IMR-90 (cell line): ENCODE measurements at regions not wholly inside any gene's neighbourhood (a gene's known extent, or its start where the extent isn't known, plus 50 kb on each side); places are given as distances from the start of the nearest gene placed in this dataset.
A peak's percentile ranks its signal among the peaks of the same experiment; 100 is the strongest.

Experiments
- ATAC-seq: fragments of 200-7000 bp; cut with Tn5 transposase; 2 replicates; pipeline ENCODE4 v1.9.1; 2020; ENCODE audit warnings: low read depth, mild to moderate bottlenecking, moderate library complexity
- BruUV-seq: library from RNA; stranded (reverse); fragments of 400-500 nt; replicated peaks from 2 replicates; lab custom pipeline; 2021; lab: Mats Ljungman, UMichigan
- CTCF ChIA-PET: fragments of 300-600 bp; formaldehyde crosslinking; extraction: SDS; loops from one replicate; lab custom pipeline; 2021; ENCODE audit warnings: antibody characterized with exemption; lab: Yijun Ruan, JAX
- POLR2A ChIA-PET: fragments of 300-600 bp; sonication (Branson Sonifier 250); formaldehyde crosslinking; loops from one replicate; lab custom pipeline; 2022; ENCODE audit warnings: antibody characterized with exemption; ENCODE audit not compliant: unreplicated experiment; lab: Charles Lee
- DNase-seq: peaks from one replicate; pipeline ENCODE4 v3.0.0; 2013
- H2AFZ ChIP-seq: replicated peaks from 2 replicates; pipeline ENCODE3; 2013; ENCODE audit warnings: low read length, mild to moderate bottlenecking; ENCODE audit not compliant: poor library complexity
- H2AK5ac ChIP-seq: 2 replicates; pipeline ENCODE4 v1.6.1; 2013; ENCODE audit warnings: low read depth, low read length, inconsistent platforms
- H2AK9ac ChIP-seq: replicated peaks from 2 replicates; pipeline ENCODE3; 2013; ENCODE audit warnings: mild to moderate bottlenecking, low read depth, low read length, moderate library complexity; ENCODE audit not compliant: poor library complexity
- H2BK120ac ChIP-seq: 2 replicates; pipeline ENCODE4 v1.6.1; 2013; ENCODE audit warnings: low read depth, low read length, inconsistent platforms
- H2BK15ac ChIP-seq: 3 replicates; pipeline ENCODE4 v1.6.1; 2013; ENCODE audit warnings: low read depth, low read length, inconsistent platforms
- H2BK20ac ChIP-seq: 2 replicates; pipeline ENCODE4 v1.6.1; 2013; ENCODE audit warnings: low read depth, mild to moderate bottlenecking, inconsistent platforms, low read length, moderate library complexity
- H2BK5ac ChIP-seq: 2 replicates; pipeline ENCODE4 v1.6.1; 2013; ENCODE audit warnings: mild to moderate bottlenecking, low read depth, low read length, inconsistent platforms; ENCODE audit not compliant: poor library complexity, severe bottlenecking
- H3K14ac ChIP-seq: replicated peaks from 2 replicates; pipeline ENCODE4 v1.6.1; 2013; ENCODE audit warnings: low read depth, low read length, inconsistent platforms
- H3K18ac ChIP-seq: 2 replicates; pipeline ENCODE4 v1.6.1; 2013; ENCODE audit warnings: low read depth, low read length, control low read depth
- H3K23ac ChIP-seq: 2 replicates; pipeline ENCODE4 v1.6.1; 2013; ENCODE audit warnings: low read depth, low read length, inconsistent platforms
- H3K27ac ChIP-seq: 2 replicates; pipeline ENCODE4 v1.5.1; 2013; ENCODE audit warnings: mild to moderate bottlenecking, control low read depth, low read length; ENCODE audit not compliant: insufficient read depth
- H3K27me3 ChIP-seq: 2 replicates; pipeline ENCODE4 v1.6.1; 2013; ENCODE audit warnings: low read length; ENCODE audit not compliant: control insufficient read depth, insufficient read depth
- H3K36me3 ChIP-seq: 2 replicates; pipeline ENCODE4 v1.6.1; 2013; ENCODE audit warnings: low read length, mixed read lengths; ENCODE audit not compliant: control insufficient read depth, insufficient read depth
- H3K4ac ChIP-seq: 2 replicates; pipeline ENCODE4 v1.6.1; 2013; ENCODE audit warnings: low read depth, low read length, inconsistent platforms
- H3K4me1 ChIP-seq: 2 replicates; pipeline ENCODE4 v1.6.1; 2013; ENCODE audit warnings: low read length, mixed read lengths; ENCODE audit not compliant: control insufficient read depth, insufficient read depth
- H3K4me2 ChIP-seq: 2 replicates; pipeline ENCODE4 v1.6.1; 2013; ENCODE audit warnings: low read depth, mild to moderate bottlenecking, control low read depth, low read length, moderate library complexity
- H3K4me3 ChIP-seq: 2 replicates; pipeline ENCODE4 v1.5.1; 2013; ENCODE audit warnings: low read depth, mild to moderate bottlenecking, control low read depth, low read length, moderate library complexity; ENCODE audit not compliant: insufficient read depth
- H3K56ac ChIP-seq: 2 replicates; pipeline ENCODE4 v1.6.1; 2013; ENCODE audit warnings: low read length, inconsistent platforms; ENCODE audit not compliant: insufficient read depth; ENCODE audit errors: extremely low read depth
- H3K79me1 ChIP-seq, 2 experiments: 2 replicates each; pipeline ENCODE4 v1.6.1; 2013; ENCODE audit warnings: low read length in 2 of 2, inconsistent platforms in 1 of 2, low read depth in 1 of 2
- H3K9ac ChIP-seq: 2 replicates; pipeline ENCODE4 v1.6.1; 2013; ENCODE audit warnings: low read depth, low read length, control low read depth
- H3K9me1 ChIP-seq: 2 replicates; pipeline ENCODE4 v1.6.1; 2013; ENCODE audit warnings: low read length, inconsistent platforms; ENCODE audit not compliant: insufficient read depth
- H3K9me3 ChIP-seq: 2 replicates; pipeline ENCODE4 v1.6.1; 2013; ENCODE audit warnings: low read length; ENCODE audit not compliant: control insufficient read depth, insufficient read depth
- H4K20me1 ChIP-seq: 2 replicates; pipeline ENCODE4 v1.6.1; 2013; ENCODE audit warnings: low read length, inconsistent platforms; ENCODE audit not compliant: insufficient read depth
- H4K5ac ChIP-seq: 2 replicates; pipeline ENCODE4 v1.6.1; 2013; ENCODE audit warnings: mild to moderate bottlenecking, low read depth, low read length, control low read depth
- H4K8ac ChIP-seq, 2 experiments: 2 replicates each; pipeline ENCODE4 v1.6.1; 2013; ENCODE audit warnings: low read depth in 2 of 2, low read length in 2 of 2, control low read depth in 1 of 2, inconsistent platforms in 1 of 2
- H4K91ac ChIP-seq: 2 replicates; pipeline ENCODE4 v1.6.1; 2013; ENCODE audit warnings: low read depth, low read length, inconsistent platforms; ENCODE audit not compliant: insufficient read depth
- BHLHE40 ChIP-seq: fragments of 150-350 bp; IDR thresholded peaks from 2 replicates; pipeline ENCODE4 v1.6.1; 2016; ENCODE audit warnings: mild to moderate bottlenecking, low read depth, low read length
- CHD1 ChIP-seq: IDR thresholded peaks from 2 replicates; pipeline ENCODE4 v1.6.1; 2012; ENCODE audit warnings: low read depth, low read length, improper control_type of control experiment
- FOS ChIP-seq: fragments of 150-350 bp; IDR thresholded peaks from 2 replicates; pipeline ENCODE4 v1.6.1; 2016; ENCODE audit warnings: low read depth, low read length
- MAFK ChIP-seq: IDR thresholded peaks from 2 replicates; pipeline ENCODE4 v1.6.1; 2012; ENCODE audit warnings: low read depth, low read length, improper control_type of control experiment
- NFE2L2 ChIP-seq: fragments of 150-350 bp; IDR thresholded peaks from 2 replicates; pipeline ENCODE4 v1.6.1; 2016; ENCODE audit warnings: low read depth, mild to moderate bottlenecking, low read length
- RCOR1 ChIP-seq: IDR thresholded peaks from 2 replicates; pipeline ENCODE4 v1.6.1; 2012; ENCODE audit warnings: mild to moderate bottlenecking, low read length, improper control_type of control experiment; ENCODE audit not compliant: insufficient replicate concordance
- WGBS, 2 experiments: methylation state at CpG; one replicate each; pipeline versions ENCODE4 v1.1.5 to v1.1.7; 2013; ENCODE audit warnings: missing lambda C conversion rate in 2 of 2; ENCODE audit not compliant: insufficient read length in 1 of 2; ENCODE audit errors: extremely low coverage in 2 of 2; 5-methylcytosine and 5-hydroxymethylcytosine counted together
- dilution Hi-C: fragments of 300-500 bp; cut with HindIII; formaldehyde crosslinking; loops from one replicate; pipeline ENCODE4 v1.14.3; 2018; ENCODE audit warnings: low sequenced_read_pairs; ENCODE audit not compliant: unreplicated experiment
- in situ Hi-C: fragments of 300-500 bp; cut with MboI; formaldehyde crosslinking; loops from 3 replicates; pipeline ENCODE4 v1.14.3; 2019; ENCODE audit warnings: low sequenced_read_pairs, inconsistent platforms, mixed read lengths
- intact Hi-C: fragments of 100-400 bp; cut with micrococcal nuclease; formaldehyde crosslinking; loops from 2 replicates; pipeline ENCODE4 v1.10.0; 2022
- TF ChIP-seq, protein P1 (sequence below): conservative IDR thresholded peaks from 2 replicates; pipeline ENCODE4 v1.5.1; 2012; ENCODE audit warnings: mild to moderate bottlenecking, low read depth, low read length, improper control_type of control experiment
- TF ChIP-seq, protein P2 (sequence below): fragments of 150-350 bp; IDR thresholded peaks from 2 replicates; pipeline ENCODE4 v1.6.1; 2016; ENCODE audit warnings: low read depth, mild to moderate bottlenecking, low read length, moderate library complexity, borderline replicate concordance

DNA sequence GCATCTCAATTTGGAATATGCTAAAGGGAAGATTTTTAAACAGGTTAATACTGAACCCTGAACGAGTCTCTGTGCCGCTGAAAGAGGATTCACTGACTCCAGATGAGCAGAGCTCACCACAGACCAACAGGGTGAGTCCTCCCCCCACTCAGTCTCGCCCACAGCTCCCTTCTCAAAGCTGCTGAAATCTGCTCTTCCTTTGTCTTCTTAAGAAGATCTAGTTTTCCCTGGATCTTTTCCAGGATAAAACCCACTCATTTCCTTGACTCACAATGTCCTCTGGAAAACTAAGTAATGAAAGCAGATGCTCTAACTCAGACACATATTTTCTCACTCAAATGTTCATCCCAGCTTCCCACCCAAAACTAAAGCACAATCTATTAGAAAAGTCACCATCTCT, 447.0 kb upstream of the PKN2 start:
- TF ChIP-seq FOS (no peak), NFE2L2 (no peak), BHLHE40 (no peak), MAFK (no peak), CHD1 (no peak), RCOR1 (no peak)
- TF ChIP-seq, protein P1, sequence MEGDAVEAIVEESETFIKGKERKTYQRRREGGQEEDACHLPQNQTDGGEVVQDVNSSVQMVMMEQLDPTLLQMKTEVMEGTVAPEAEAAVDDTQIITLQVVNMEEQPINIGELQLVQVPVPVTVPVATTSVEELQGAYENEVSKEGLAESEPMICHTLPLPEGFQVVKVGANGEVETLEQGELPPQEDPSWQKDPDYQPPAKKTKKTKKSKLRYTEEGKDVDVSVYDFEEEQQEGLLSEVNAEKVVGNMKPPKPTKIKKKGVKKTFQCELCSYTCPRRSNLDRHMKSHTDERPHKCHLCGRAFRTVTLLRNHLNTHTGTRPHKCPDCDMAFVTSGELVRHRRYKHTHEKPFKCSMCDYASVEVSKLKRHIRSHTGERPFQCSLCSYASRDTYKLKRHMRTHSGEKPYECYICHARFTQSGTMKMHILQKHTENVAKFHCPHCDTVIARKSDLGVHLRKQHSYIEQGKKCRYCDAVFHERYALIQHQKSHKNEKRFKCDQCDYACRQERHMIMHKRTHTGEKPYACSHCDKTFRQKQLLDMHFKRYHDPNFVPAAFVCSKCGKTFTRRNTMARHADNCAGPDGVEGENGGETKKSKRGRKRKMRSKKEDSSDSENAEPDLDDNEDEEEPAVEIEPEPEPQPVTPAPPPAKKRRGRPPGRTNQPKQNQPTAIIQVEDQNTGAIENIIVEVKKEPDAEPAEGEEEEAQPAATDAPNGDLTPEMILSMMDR: no peak
- TF ChIP-seq, protein P2, sequence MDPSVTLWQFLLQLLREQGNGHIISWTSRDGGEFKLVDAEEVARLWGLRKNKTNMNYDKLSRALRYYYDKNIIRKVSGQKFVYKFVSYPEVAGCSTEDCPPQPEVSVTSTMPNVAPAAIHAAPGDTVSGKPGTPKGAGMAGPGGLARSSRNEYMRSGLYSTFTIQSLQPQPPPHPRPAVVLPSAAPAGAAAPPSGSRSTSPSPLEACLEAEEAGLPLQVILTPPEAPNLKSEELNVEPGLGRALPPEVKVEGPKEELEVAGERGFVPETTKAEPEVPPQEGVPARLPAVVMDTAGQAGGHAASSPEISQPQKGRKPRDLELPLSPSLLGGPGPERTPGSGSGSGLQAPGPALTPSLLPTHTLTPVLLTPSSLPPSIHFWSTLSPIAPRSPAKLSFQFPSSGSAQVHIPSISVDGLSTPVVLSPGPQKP: no peak
- Histone ChIP-seq H3K56ac (no peak overlapping the region), H2AFZ (no peak overlapping the region), H3K4ac (no peak overlapping the region), H2BK20ac (no peak overlapping the region), H3K36me3 (no peaks in the 10 kb centered on the region), H3K18ac (no peak overlapping the region), H4K91ac (no peak overlapping the region), H4K20me1 (no peaks in the 10 kb centered on the region), H2AK5ac (no peak overlapping the region), H3K23ac (no peak overlapping the region), H3K27ac (no peak overlapping the region), H2BK5ac (no peak overlapping the region), H3K4me3 (no peak overlapping the region), H2AK9ac (no peak overlapping the region), H3K9me3 (no peaks in the 10 kb centered on the region), H3K79me1 (no peaks in the 10 kb centered on the region), H3K9me1 (no peaks in the 10 kb centered on the region), H4K5ac (no peak overlapping the region), H3K4me2 (no peak overlapping the region), H3K27me3 (no peaks in the 10 kb centered on the region), H4K8ac (no peak overlapping the region), H3K9ac (no peak overlapping the region), H2BK120ac (no peak overlapping the region), H3K14ac (no peak overlapping the region), H2BK15ac (no peak overlapping the region), H3K4me1 (no peaks in the 10 kb centered on the region)
- dilution Hi-C loops (no loop called here), in situ Hi-C loops (no loop called here), intact Hi-C loops (no loop called here)
- ChIA-PET CTCF (no interaction called here), POLR2A (no interaction called here)
- BruUV-seq: no TSS peak
- DNase-seq: peak; percentile 54
- ATAC-seq: no peak
- 50% methylated on average over 1 of the region's 3 CpGs; no CpG with 5 or more reads in 1 of the 2 experiments for WGBS, 2 experiments
